IPS-20b (cell line): ENCODE measurements at regions not wholly inside any gene's neighbourhood (a gene's known extent, or its start where the extent isn't known, plus 50 kb on each side); places are given as distances from the start of the nearest gene placed in this dataset.

Experiments
- H3K27ac ChIP-seq: one replicate; pipeline ENCODE4 v1.5.1; 2013; ENCODE audit warnings: low read length
- H3K27me3 ChIP-seq: 2 replicates; pipeline ENCODE4 v1.6.1; 2013; ENCODE audit warnings: mild to moderate bottlenecking, low read length, inconsistent platforms; ENCODE audit not compliant: insufficient read depth
- H3K36me3 ChIP-seq: 2 replicates; pipeline ENCODE4 v1.6.1; 2013; ENCODE audit warnings: low read depth, mild to moderate bottlenecking, inconsistent platforms, low read length, moderate library complexity; ENCODE audit not compliant: insufficient read depth
- H3K4me1 ChIP-seq: 2 replicates; pipeline ENCODE4 v1.6.1; 2013; ENCODE audit warnings: mild to moderate bottlenecking, control low read depth, inconsistent platforms, low read length, moderate library complexity; ENCODE audit not compliant: insufficient read depth
- H3K4me3 ChIP-seq: 2 replicates; pipeline ENCODE4 v1.5.1; 2013; ENCODE audit warnings: mild to moderate bottlenecking, low read length, inconsistent platforms
- H3K9ac ChIP-seq: 2 replicates; pipeline ENCODE4 v1.6.1; 2013; ENCODE audit warnings: low read depth, mild to moderate bottlenecking, inconsistent platforms, low read length, moderate library complexity
- H3K9me3 ChIP-seq: 2 replicates; pipeline ENCODE4 v1.6.1; 2013; ENCODE audit warnings: mild to moderate bottlenecking, low read depth, low read length, inconsistent platforms; ENCODE audit not compliant: insufficient read depth

DNA sequence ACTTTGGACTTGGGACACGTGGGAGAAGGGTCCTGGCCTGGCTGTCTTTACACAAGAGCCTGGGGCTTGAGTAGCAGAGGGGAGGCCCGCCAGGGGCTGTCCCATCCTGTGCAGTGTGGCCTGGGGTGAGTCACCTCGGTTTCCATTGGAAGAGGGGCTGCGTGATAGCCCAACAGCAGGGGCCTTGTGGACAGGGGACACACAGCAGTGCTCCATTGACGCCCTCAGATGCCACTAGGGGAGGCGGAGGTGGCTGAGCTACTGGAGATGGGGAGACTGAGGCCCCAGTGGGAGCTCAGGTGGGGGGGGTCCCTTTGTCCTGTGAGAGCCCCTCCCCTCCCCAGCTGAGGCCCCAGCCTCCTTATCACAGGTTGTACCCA, 50.0 kb upstream of the RNU6ATAC start:
- Histone ChIP-seq H3K4me3 (no peak overlapping the region), H3K27me3 (no peaks in the 10 kb centered on the region), H3K4me1 (no peaks in the 10 kb centered on the region), H3K9ac (no peak overlapping the region), H3K36me3 (no peaks in the 10 kb centered on the region), H3K9me3 (peaks cover 3% of the 10 kb centered on the region; the same call in 1 of the 2 replicates), H3K27ac (no peak overlapping the region)

- Histone ChIP-seq H3K4me1 (no peaks in the 10 kb centered on the region), H3K9me3 (peaks cover 3% of the 10 kb centered on the region; the same call in 1 of the 2 replicates), H3K9ac (no peak overlapping the region), H3K27me3 (no peaks in the 10 kb centered on the region), H3K27ac (no peak overlapping the region), H3K36me3 (no peaks in the 10 kb centered on the region), H3K4me3 (no peak overlapping the region)
These were observed 50.5 kb upstream of the RNU6ATAC start for GRCh38 chr9:134214766-134215419.

DNA sequence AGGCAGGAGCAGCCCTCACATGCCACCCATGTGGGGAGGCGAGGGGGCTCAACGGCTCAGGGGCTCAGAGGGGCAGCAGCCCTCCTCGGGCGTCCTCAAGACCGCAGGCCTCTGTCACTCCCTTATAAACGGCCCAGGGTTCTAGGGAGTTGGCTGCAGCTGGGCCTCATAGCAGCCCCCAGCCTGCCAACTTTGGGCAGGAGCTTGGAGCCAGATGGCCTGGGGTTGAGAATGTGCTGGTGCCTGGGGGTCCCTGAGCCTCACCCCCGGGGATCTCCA, 51.0 kb upstream of the RNU6ATAC start:
- Histone ChIP-seq H3K36me3 (no peaks in the 10 kb centered on the region), H3K9me3 (peaks cover 3% of the 10 kb centered on the region; the same call in 1 of the 2 replicates), H3K4me1 (no peaks in the 10 kb centered on the region), H3K4me3 (no peak overlapping the region), H3K27ac (no peak overlapping the region), H3K27me3 (no peaks in the 10 kb centered on the region), H3K9ac (no peak overlapping the region)

DNA sequence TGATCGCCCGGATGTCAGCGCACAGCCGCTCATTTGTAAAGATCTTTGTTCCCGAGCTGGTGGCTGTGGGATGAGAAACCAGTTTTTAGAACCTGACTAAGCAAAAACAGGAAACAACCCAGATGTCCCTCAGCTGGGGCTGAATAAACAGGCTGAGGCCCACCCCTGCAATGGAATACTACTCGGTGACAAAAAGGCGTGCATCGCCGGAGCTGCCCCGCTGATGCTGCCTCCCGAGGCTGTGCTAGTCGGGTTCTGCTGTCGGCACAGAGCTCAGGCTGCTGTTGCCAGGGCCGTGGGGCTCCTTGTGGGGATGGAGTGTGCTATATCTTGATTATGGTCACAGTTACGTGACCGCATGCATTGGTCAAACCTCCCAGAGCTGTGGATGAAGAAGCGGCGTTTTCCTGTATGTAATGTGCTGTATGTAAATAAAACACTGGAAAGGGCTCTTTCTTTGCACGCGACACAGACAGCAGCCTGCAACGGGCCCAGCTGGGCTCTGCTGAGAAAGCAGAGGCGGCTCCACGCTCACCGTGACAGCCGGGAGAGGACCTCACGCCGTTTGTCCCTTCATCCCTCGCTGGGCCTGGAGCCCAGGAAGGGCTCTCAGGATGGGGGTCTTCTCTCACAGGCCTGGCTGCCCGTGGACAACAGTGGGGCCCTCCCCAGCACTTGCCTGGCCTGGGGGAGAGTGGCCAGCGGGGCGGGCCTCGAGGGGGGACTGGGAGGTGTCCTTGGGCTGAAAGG, 51.5 kb upstream of the RNU6ATAC start:
- Histone ChIP-seq H3K9me3 (peaks cover 3% of the 10 kb centered on the region; the same call in 1 of the 2 replicates), H3K4me3 (no peak overlapping the region), H3K27ac (no peak overlapping the region), H3K36me3 (no peaks in the 10 kb centered on the region), H3K4me1 (no peaks in the 10 kb centered on the region), H3K27me3 (no peaks in the 10 kb centered on the region), H3K9ac (no peak overlapping the region)

DNA sequence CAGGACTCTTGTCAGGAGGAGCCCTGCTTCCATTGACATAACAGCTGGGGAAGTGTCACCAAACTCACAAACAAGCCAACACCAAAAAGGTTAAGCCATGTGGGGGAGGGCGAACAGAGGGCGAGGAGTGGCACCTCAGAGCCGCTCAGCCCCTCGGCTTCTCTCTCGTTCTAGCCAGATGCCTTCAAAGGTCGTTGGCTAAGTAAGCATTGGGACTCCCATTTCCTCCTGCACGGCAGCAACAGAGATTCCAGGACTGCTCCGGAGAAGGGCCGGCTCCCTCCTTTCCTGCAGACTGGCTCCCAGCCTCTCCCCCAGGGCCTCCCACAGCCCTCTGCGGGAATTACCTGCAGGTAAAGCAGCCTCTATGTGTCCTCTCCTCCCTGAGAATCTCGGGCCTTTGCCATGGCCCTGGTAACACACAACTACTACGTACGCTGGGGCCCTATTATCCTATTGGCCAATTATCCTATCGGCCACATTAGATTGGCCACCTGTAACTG, 52.1 kb upstream of the RNU6ATAC start:
- Histone ChIP-seq H3K4me3 (no peak overlapping the region), H3K9me3 (peaks cover 3% of the 10 kb centered on the region; the same call in 1 of the 2 replicates), H3K27me3 (no peaks in the 10 kb centered on the region), H3K4me1 (no peaks in the 10 kb centered on the region), H3K27ac (no peak overlapping the region), H3K36me3 (no peaks in the 10 kb centered on the region), H3K9ac (no peak overlapping the region)

- Histone ChIP-seq H3K27ac (no peak overlapping the region), H3K9ac (no peak overlapping the region), H3K27me3 (no peaks in the 10 kb centered on the region), H3K9me3 (peaks cover 3% of the 10 kb centered on the region; the same call in 1 of the 2 replicates), H3K36me3 (no peaks in the 10 kb centered on the region), H3K4me3 (no peak overlapping the region), H3K4me1 (no peaks in the 10 kb centered on the region)
These were observed 52.6 kb upstream of the RNU6ATAC start for GRCh38 chr9:134216961-134217360.

DNA sequence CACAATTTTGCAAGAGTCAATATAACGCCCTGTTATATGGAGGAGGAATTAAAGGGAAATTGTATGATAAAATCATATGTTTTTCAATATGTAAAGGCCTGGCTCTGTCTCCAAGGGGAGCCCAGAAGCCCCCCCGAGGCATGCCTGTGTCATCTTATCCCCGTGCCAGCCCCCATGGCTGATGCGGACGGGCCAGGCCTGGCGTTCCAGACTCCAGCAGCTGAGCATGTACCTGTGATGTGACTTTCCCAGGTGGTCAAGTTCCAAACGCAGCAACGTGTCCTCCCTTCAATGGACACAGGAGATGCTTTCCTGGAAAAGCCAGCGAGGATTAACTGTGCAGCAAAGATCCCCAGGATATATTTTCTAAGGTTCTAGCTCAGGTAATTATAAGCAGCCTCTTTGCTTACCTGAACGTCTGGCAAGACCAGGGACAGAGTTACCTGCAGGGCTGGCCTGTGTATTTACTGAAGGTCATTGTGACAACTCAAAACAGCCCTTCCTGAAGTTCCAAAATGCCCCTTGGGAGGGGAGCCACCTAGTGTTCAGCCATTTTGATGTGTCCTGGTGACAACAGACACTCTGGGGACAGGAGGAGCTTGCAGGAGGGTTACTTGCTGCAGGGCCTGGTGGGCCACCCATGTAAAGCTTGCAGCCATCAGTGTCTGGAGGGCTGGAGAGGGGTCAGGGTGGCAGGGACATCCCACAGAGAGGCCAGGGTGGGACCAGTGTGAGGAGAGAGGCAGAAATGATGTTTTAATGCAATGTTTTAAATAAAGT, 53.3 kb upstream of the RNU6ATAC start:
- Histone ChIP-seq H3K36me3 (no peaks in the 10 kb centered on the region), H3K9me3 (peaks cover 3% of the 10 kb centered on the region; the same call in 1 of the 2 replicates), H3K4me1 (no peaks in the 10 kb centered on the region), H3K27ac (no peak overlapping the region), H3K27me3 (no peaks in the 10 kb centered on the region), H3K4me3 (no peak overlapping the region), H3K9ac (no peak overlapping the region)

- Histone ChIP-seq H3K4me1 (no peaks in the 10 kb centered on the region), H3K9me3 (no peaks in the 10 kb centered on the region), H3K27me3 (no peaks in the 10 kb centered on the region), H3K27ac (no peak overlapping the region), H3K36me3 (no peaks in the 10 kb centered on the region), H3K4me3 (no peak overlapping the region), H3K9ac (no peak overlapping the region)
These were observed 53.9 kb upstream of the RNU6ATAC start for GRCh38 chr9:134218230-134218629.

GRCh38 chr9:134219646-134220060, 55.3 kb upstream of the RNU6ATAC start:
- Histone ChIP-seq H3K4me1 (no peaks in the 10 kb centered on the region), H3K36me3 (no peaks in the 10 kb centered on the region), H3K9me3 (no peaks in the 10 kb centered on the region), H3K27me3 (no peaks in the 10 kb centered on the region), H3K4me3 (no peak overlapping the region), H3K9ac (no peak overlapping the region), H3K27ac (no peak overlapping the region)

DNA sequence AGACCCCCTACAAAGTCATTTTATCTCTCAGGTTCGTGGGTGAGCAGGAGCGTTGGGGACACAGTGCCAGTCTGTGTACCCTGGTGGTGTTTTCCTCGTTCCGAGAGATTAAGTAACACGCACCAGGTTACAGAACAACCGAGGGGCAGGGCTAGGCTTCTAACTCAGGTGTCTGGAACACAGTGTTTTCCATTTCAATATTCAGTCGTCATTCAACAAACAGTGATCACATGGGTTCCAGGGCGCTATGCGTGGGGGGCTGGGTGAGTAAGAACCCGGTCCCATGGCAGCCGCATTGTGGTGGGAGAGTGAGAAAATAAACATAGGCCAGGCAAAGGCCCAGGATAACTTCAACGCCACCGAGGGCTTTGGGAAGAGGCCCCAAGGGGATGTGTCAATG, 55.9 kb upstream of the RNU6ATAC start:
- H3K4me1 ChIP-seq: no peaks in the 10 kb centered on the region
- no peak overlapping the region for H3K9ac ChIP-seq

DNA sequence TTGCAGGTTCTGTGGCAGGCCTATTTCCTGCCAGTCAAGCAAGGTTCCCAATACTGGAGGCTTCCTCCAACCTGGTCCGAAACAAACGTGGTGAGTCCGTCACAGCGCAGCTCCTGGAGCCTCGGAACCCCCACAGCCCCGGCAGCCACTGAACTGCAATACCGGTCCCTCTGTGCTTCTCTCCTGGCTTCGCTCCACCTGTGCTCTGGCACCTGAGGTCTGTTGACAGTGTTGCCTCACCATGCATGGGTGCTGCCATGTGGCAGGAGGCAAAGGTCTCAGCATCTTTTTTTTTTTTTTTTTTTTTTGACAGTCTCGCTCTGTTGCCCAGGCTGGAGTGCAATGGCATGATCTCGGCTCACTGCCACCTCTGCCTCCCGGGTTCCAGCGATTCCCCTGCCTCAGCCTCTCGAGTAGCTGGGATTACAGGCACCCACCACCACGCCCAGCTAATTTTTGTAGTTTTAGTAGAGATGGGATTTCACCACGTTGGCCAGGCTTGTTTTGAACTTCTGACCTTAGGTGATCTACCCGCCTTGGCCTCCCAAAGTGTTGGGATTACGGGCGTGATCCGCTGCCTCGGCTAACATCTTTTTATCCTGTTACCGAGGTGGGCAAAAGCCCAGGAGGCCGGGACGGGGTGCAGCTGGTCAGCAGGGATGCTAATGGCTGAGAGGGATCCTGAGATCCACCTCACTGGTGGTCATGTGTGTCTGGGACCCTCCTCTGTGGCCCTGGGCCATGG, 57.1 kb upstream of the RNU6ATAC start:
- no peak overlapping the region for H3K4me3 ChIP-seq
- no peaks in the 10 kb centered on the region for H3K36me3 ChIP-seq
- no peak overlapping the region for H3K27ac ChIP-seq
- no peaks in the 10 kb centered on the region for H3K4me1 ChIP-seq
- H3K9ac ChIP-seq: no peak overlapping the region
- H3K27me3 ChIP-seq: no peaks in the 10 kb centered on the region
- no peaks in the 10 kb centered on the region for H3K9me3 ChIP-seq

More for the DNA sequence above, 55.9 kb upstream of the RNU6ATAC start:
- Histone ChIP-seq H3K36me3 (no peaks in the 10 kb centered on the region), H3K4me3 (no peak overlapping the region), H3K27ac (no peak overlapping the region), H3K27me3 (no peaks in the 10 kb centered on the region), H3K9me3 (no peaks in the 10 kb centered on the region)
